Hepatocyte (in vitro differentiated cells): ENCODE measurements at regions not wholly inside any gene's neighbourhood (a gene's known extent, or its start where the extent isn't known, plus 50 kb on each side); places are given as distances from the start of the nearest gene placed in this dataset.

Experiments
- DNase-seq: peaks from one replicate; pipeline ENCODE4 v3.0.0-alpha.2; 2016; ENCODE audit warnings: low spot score
- H2AFZ ChIP-seq: fragments of 200-600 bp; sonication (generic); 2 replicates; pipeline ENCODE4 v1.6.0; 2016; ENCODE audit warnings: antibody characterized with exemption, mild to moderate bottlenecking
- H3K27ac ChIP-seq: fragments of 200-600 bp; sonication (generic); 2 replicates; pipeline ENCODE4 v1.5.1; 2016; ENCODE audit warnings: mild to moderate bottlenecking
- H3K27me3 ChIP-seq: fragments of 200-600 bp; sonication (generic); 2 replicates; pipeline ENCODE4 v1.6.1; 2016
- H3K36me3 ChIP-seq: fragments of 200-600 bp; sonication (generic); replicated peaks from 2 replicates; pipeline ENCODE4 v1.5.1; 2016; ENCODE audit warnings: low read depth; ENCODE audit not compliant: insufficient read depth
- H3K4me1 ChIP-seq: fragments of 200-600 bp; sonication (generic); 2 replicates; pipeline ENCODE4 v1.5.1; 2016; ENCODE audit warnings: mild to moderate bottlenecking, moderate library complexity; ENCODE audit not compliant: insufficient read depth
- H3K4me2 ChIP-seq: fragments of 200-600 bp; sonication (generic); 2 replicates; pipeline ENCODE4 v1.6.0; 2016
- H3K4me3 ChIP-seq: fragments of 200-600 bp; sonication (generic); 2 replicates; pipeline ENCODE4 v1.5.1; 2016; ENCODE audit warnings: mild to moderate bottlenecking
- H3K79me2 ChIP-seq: fragments of 200-600 bp; sonication (generic); 2 replicates; pipeline ENCODE4 v1.6.0; 2017; ENCODE audit warnings: mild to moderate bottlenecking
- H3K9me2 ChIP-seq: fragments of 200-600 bp; sonication (generic); replicated peaks from 2 replicates; pipeline ENCODE4 v1.6.0; 2017; ENCODE audit warnings: mild to moderate bottlenecking; ENCODE audit not compliant: insufficient read depth
- H3K9me3 ChIP-seq: fragments of 200-600 bp; sonication (generic); 2 replicates; pipeline ENCODE4 v1.5.1; 2016; ENCODE audit warnings: low read depth, mild to moderate bottlenecking
- H4K20me1 ChIP-seq: fragments of 200-600 bp; sonication (generic); 2 replicates; pipeline ENCODE4 v1.6.0; 2016; ENCODE audit warnings: mild to moderate bottlenecking; ENCODE audit not compliant: insufficient read depth, poor library complexity, severe bottlenecking
- CTCF ChIP-seq: fragments of 200-600 bp; sonication (generic); IDR thresholded peaks from 2 replicates; pipeline ENCODE4 v1.5.1; 2016; ENCODE audit warnings: antibody characterized with exemption, mild to moderate bottlenecking; ENCODE audit not compliant: poor library complexity
- EZH2 ChIP-seq: fragments of 200-600 bp; sonication (generic); IDR thresholded peaks from 2 replicates; pipeline ENCODE4 v1.6.1; 2016; ENCODE audit warnings: antibody characterized with exemption, mild to moderate bottlenecking, borderline replicate concordance
- EZH2phosphoT487 ChIP-seq: fragments of 200-600 bp; sonication (generic); IDR thresholded peaks from one replicate; pipeline ENCODE4 v1.6.1; 2018; ENCODE audit warnings: antibody characterized with exemption, mild to moderate bottlenecking, low read depth, moderate library complexity; ENCODE audit not compliant: unreplicated experiment, severe bottlenecking
- WGBS: methylation state at CpG from one replicate; pipeline ENCODE4 v1.1.6; 2016; ENCODE audit warnings: low lambda C conversion rate; ENCODE audit errors: missing lambda C conversion rate; 5-methylcytosine and 5-hydroxymethylcytosine counted together

GRCh38 chr18:57983472-57983871, 60.6 kb upstream of the NEDD4L start:
- Histone ChIP-seq H3K27ac (no peak overlapping the region), H3K4me2 (no peak overlapping the region), H3K79me2 (no peaks in the 10 kb centered on the region), H3K9me3 (no peaks in the 10 kb centered on the region), H4K20me1 (no peaks in the 10 kb centered on the region), H3K27me3 (no peaks in the 10 kb centered on the region), H3K4me3 (no peak overlapping the region), H3K4me1 (no peaks in the 10 kb centered on the region), H2AFZ (no peak overlapping the region), H3K36me3 (no peaks in the 10 kb centered on the region), H3K9me2 (no peaks in the 10 kb centered on the region)
- no peak for TF ChIP-seq CTCF
- WGBS: 82% methylated on average over 3 of the region's 3 CpGs
- no peak for DNase-seq

GRCh38 chr18:57982372-57983021, 61.5 kb upstream of the NEDD4L start:
- H3K4me2 ChIP-seq: no peak overlapping the region
- H3K79me2 ChIP-seq: no peaks in the 10 kb centered on the region
- H3K27me3 ChIP-seq: no peaks in the 10 kb centered on the region
- no peaks in the 10 kb centered on the region for H4K20me1 ChIP-seq
- TF ChIP-seq EZH2: no peak
- no peak for TF ChIP-seq CTCF
- no peak for TF ChIP-seq EZH2phosphoT487
- no peaks in the 10 kb centered on the region for H3K36me3 ChIP-seq
- no peak overlapping the region for H2AFZ ChIP-seq
- H3K9me3 ChIP-seq: no peaks in the 10 kb centered on the region
- no peaks in the 10 kb centered on the region for H3K9me2 ChIP-seq
- H3K4me1 ChIP-seq: no peaks in the 10 kb centered on the region
- no peak overlapping the region for H3K4me3 ChIP-seq
- no peak for DNase-seq
- H3K27ac ChIP-seq: no peak overlapping the region
- WGBS: 79% methylated on average over 11 of the region's 11 CpGs

- no peaks in the 10 kb centered on the region for H3K79me2 ChIP-seq
- H3K9me2 ChIP-seq: no peaks in the 10 kb centered on the region
- H2AFZ ChIP-seq: peak overlapping the region; percentile 18
- no peaks in the 10 kb centered on the region for H3K36me3 ChIP-seq
- no peaks in the 10 kb centered on the region for H3K9me3 ChIP-seq
- no peak overlapping the region for H3K4me3 ChIP-seq
- peak overlapping the region; percentile 57 for H3K27ac ChIP-seq
- TF ChIP-seq EZH2: no peak
- no peak for TF ChIP-seq CTCF
- TF ChIP-seq EZH2phosphoT487: no peak
- DNase-seq: no peak
- H3K4me1 ChIP-seq: no peaks in the 10 kb centered on the region
- H3K27me3 ChIP-seq: no peaks in the 10 kb centered on the region
- 92% methylated on average over 3 of the region's 3 CpGs for WGBS
- no peaks in the 10 kb centered on the region for H4K20me1 ChIP-seq
- H3K4me2 ChIP-seq: peak overlapping the region; percentile 42
These were observed 62.6 kb upstream of the NEDD4L start for GRCh38 chr18:57981308-57982028.
